ENCODE measurements at regions not wholly inside any gene's neighbourhood (a gene's known extent, or its start where the extent isn't known, plus 50 kb on each side); places are given as distances from the start of the nearest gene placed in this dataset.

DNA sequence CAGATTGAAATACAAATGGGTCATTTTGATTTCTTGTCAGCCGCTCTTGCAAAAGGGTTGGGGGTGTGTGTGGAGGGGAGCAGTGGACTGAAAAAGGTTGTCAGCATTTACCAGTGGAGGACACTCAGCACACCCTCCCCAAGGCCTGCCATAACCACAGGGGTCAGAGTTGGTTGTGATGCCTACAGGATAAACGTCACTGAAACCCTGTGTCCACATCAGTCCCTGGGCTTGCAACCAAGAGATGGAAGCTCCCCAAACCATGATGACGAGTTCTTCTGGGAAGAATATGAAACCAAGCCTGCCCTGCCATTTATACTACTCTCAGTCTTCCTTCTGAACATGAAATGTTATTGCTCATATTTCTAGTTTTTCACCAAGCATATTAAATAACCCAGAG lies 54.0 kb upstream of the UMPS start:
- H3K27me3 ChIP-seq (ENCODE audit: control insufficient read depth, low read length) = peaks cover 4% of the 10 kb centered on the region; the same call in 1 of the 2 replicates
- H3K36me3 ChIP-seq (ENCODE audit: control insufficient read depth, low read length) = no peaks in the 10 kb centered on the region
- no peaks in the 10 kb centered on the region for H4K20me1 ChIP-seq (ENCODE audit: control insufficient read depth, insufficient read depth, low read depth, low read length)
- no peak overlapping the region for H3K27ac ChIP-seq (ENCODE audit: low read depth, low read length)
- TF ChIP-seq, protein P1, sequence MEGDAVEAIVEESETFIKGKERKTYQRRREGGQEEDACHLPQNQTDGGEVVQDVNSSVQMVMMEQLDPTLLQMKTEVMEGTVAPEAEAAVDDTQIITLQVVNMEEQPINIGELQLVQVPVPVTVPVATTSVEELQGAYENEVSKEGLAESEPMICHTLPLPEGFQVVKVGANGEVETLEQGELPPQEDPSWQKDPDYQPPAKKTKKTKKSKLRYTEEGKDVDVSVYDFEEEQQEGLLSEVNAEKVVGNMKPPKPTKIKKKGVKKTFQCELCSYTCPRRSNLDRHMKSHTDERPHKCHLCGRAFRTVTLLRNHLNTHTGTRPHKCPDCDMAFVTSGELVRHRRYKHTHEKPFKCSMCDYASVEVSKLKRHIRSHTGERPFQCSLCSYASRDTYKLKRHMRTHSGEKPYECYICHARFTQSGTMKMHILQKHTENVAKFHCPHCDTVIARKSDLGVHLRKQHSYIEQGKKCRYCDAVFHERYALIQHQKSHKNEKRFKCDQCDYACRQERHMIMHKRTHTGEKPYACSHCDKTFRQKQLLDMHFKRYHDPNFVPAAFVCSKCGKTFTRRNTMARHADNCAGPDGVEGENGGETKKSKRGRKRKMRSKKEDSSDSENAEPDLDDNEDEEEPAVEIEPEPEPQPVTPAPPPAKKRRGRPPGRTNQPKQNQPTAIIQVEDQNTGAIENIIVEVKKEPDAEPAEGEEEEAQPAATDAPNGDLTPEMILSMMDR (IDR thresholded peaks at IDR 0.05; ENCODE audit: low read depth, low read length, poor library complexity, severe bottlenecking) = no peak
- no peak for TF ChIP-seq EZH2phosphoT487 (IDR thresholded peaks at IDR 0.05; ENCODE audit: borderline replicate concordance, low read length)
- no peaks in the 10 kb centered on the region for H3K79me2 ChIP-seq (ENCODE audit: control insufficient read depth, low read length)
- H3K9me2 ChIP-seq (replicated peaks; ENCODE audit: control insufficient read depth, low read length) = no peaks in the 10 kb centered on the region
- H3K4me2 ChIP-seq (ENCODE audit: low read length) = no peak overlapping the region
- no peaks in the 10 kb centered on the region; the same call in 1 of the 2 replicates for H3K4me1 ChIP-seq (ENCODE audit: control insufficient read depth, low read length)
- H3K4me3 ChIP-seq (ENCODE audit: low read length) = no peak overlapping the region
- H3K9me3 ChIP-seq (ENCODE audit: control insufficient read depth, insufficient read depth, low read length) = peaks cover 4% of the 10 kb centered on the region; the same call in 1 of the 2 replicates
- no peaks in the 10 kb centered on the region for H3F3A ChIP-seq (ENCODE audit: control insufficient read depth, insufficient read depth)

DNA sequence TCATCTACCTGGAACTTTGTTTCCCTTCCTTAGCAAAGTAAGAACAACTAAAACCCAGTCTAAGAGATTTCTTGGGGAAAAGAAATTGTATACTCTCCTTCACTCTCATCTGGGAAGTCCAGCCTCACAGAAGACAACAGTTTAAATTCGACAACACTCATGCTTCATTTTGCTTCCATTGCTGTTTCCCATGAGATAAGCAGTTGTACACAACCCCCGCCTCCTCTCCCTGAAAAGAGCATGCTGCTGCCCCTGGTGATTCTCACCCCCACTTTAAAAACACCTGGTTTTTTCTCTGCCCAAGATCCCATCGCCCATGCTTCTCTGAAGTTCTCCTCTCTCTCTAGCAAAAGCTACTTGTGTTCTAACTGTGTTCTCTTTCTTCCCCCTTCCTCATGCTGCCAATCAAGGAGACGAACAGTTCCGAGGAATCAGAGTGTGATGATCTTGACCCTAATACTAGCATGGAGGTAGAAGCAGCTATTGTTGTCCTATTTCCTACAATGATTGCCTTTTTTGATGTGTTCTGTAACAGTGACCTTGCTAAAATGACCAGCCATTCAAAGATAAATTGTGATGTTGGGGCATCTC lies 51.1 kb upstream of the UMPS start:
- no peaks in the 10 kb centered on the region for H3K9me3 ChIP-seq (ENCODE audit: control insufficient read depth, insufficient read depth, low read length)
- TF ChIP-seq EZH2phosphoT487 (IDR thresholded peaks at IDR 0.05; ENCODE audit: borderline replicate concordance, low read length) = no peak
- TF ChIP-seq, protein P1 (IDR thresholded peaks at IDR 0.05; ENCODE audit: low read depth, low read length, poor library complexity, severe bottlenecking) = no peak
- H3K36me3 ChIP-seq (ENCODE audit: control insufficient read depth, low read length) = no peaks in the 10 kb centered on the region
- no peaks in the 10 kb centered on the region for H3F3A ChIP-seq (ENCODE audit: control insufficient read depth, insufficient read depth)
- peaks cover 4% of the 10 kb centered on the region; the same call in 1 of the 2 replicates for H3K27me3 ChIP-seq (ENCODE audit: control insufficient read depth, low read length)
- no peak overlapping the region for H3K27ac ChIP-seq (ENCODE audit: low read depth, low read length)
- H3K4me1 ChIP-seq (ENCODE audit: control insufficient read depth, low read length) = no peaks in the 10 kb centered on the region
- H3K79me2 ChIP-seq (ENCODE audit: control insufficient read depth, low read length) = no peaks in the 10 kb centered on the region
- no peak overlapping the region for H3K4me3 ChIP-seq (ENCODE audit: low read length)
- H4K20me1 ChIP-seq (ENCODE audit: control insufficient read depth, insufficient read depth, low read depth, low read length) = no peaks in the 10 kb centered on the region
- no peak overlapping the region for H3K4me2 ChIP-seq (ENCODE audit: low read length)
- no peaks in the 10 kb centered on the region for H3K9me2 ChIP-seq (replicated peaks; ENCODE audit: control insufficient read depth, low read length)

Data from DOHH2 (cell line).